K562 (cell line): ENCODE measurements at regions not wholly inside any gene's neighbourhood (a gene's known extent, or its start where the extent isn't known, plus 50 kb on each side); places are given as distances from the start of the nearest gene placed in this dataset.

ENCODE experiments used
- ATAC-seq: fragments of 200-7000 bp; cut with Tn5 transposase; 3 replicates; pipeline ENCODE4 v1.9.1; 2020; ENCODE audit warnings: moderate library complexity
- BruUV-seq: library from RNA; stranded (reverse); fragments of 400-500 nt; replicated peaks from 2 replicates; lab custom pipeline; 2021; lab: Mats Ljungman, UMichigan
- CTCF ChIA-PET: fragments of 300-600 bp; formaldehyde crosslinking; extraction: SDS; loops from one replicate; lab custom pipeline; 2021; ENCODE audit warnings: low intra/inter-chr PET ratio; lab: Yijun Ruan, JAX
- POLR2A ChIA-PET: fragments of 300-600, 350-650 bp; sonication (Branson Sonifier 250); formaldehyde crosslinking; extraction: SDS; loops from one replicate; lab custom pipeline; 2021; ENCODE audit warnings: antibody characterized with exemption, inconsistent platforms; lab: Yijun Ruan, JAX
- DNase-seq, 4 experiments: peaks; one replicate each; pipeline versions ENCODE4 v3.0.0 to v3.0.0-alpha.2; 2011 to 2018; ENCODE audit warnings: low spot score in 3 of 4, mixed read lengths in 3 of 4; ENCODE audit errors: extremely low read depth in 1 of 4
- FAIRE-seq: peaks from 2 replicates; lab custom pipeline; 2011; peaks lifted over from hg19 to GRCh38; lab: Jason Lieb, UNC
- H2AFZ ChIP-seq: 2 replicates; pipeline ENCODE4 v1.6.0; 2011; ENCODE audit warnings: low read depth, low read length, control low read depth, inconsistent platforms
- H3K27ac ChIP-seq: fragments of 200-600 bp; 3 replicates; pipeline ENCODE4 v1.8.0; 2011; ENCODE audit warnings: low read depth, mild to moderate bottlenecking, control low read depth, inconsistent platforms, low read length, moderate library complexity, mixed read lengths; ENCODE audit errors: extremely low read depth
- H3K27me3 ChIP-seq, 2 experiments: fragments of 300-600 bp in 1 of 2; 2 replicates in 1 of 2; 3 replicates in 1 of 2; pipeline versions ENCODE4 v1.6.0 to v1.8.0; 2011; ENCODE audit warnings: inconsistent platforms in 2 of 2, low read length in 2 of 2, mild to moderate bottlenecking in 1 of 2, mixed read lengths in 1 of 2, moderate library complexity in 1 of 2; ENCODE audit not compliant: control insufficient read depth in 2 of 2, insufficient read depth in 2 of 2
- H3K36me3 ChIP-seq: fragments of 300-600 bp; 3 replicates; pipeline ENCODE4 v1.8.0; 2011; ENCODE audit warnings: mild to moderate bottlenecking, low read length, inconsistent platforms; ENCODE audit not compliant: control insufficient read depth, insufficient read depth
- H3K4me1 ChIP-seq, 2 experiments: fragments of 200-600 bp in 1 of 2; replicated peaks in 1 of 2; 2 replicates in 1 of 2; 3 replicates in 1 of 2; pipeline versions ENCODE4 v1.5.1 to v1.8.0; 2011; ENCODE audit warnings: inconsistent platforms in 2 of 2, low read length in 2 of 2, mild to moderate bottlenecking in 1 of 2, mixed read lengths in 1 of 2, moderate library complexity in 1 of 2; ENCODE audit not compliant: control insufficient read depth in 2 of 2, insufficient read depth in 2 of 2
- H3K4me2 ChIP-seq: 2 replicates; pipeline ENCODE4 v1.6.1; 2011; ENCODE audit warnings: low read length, control low read depth, inconsistent platforms, mixed read lengths; ENCODE audit not compliant: insufficient read depth
- H3K4me3 ChIP-seq: fragments of 200-600 bp; sonication (generic), shearing (Covaris generic); 2 replicates; pipeline ENCODE4 v1.5.1; 2016; ENCODE audit warnings: control low read depth, inconsistent platforms
- H3K79me2 ChIP-seq: fragments of 200-600 bp; 3 replicates; pipeline ENCODE4 v1.8.0; 2011; ENCODE audit warnings: low read length, inconsistent platforms; ENCODE audit not compliant: control insufficient read depth, insufficient read depth
- H3K9ac ChIP-seq, 2 experiments: 2 replicates each; pipeline versions ENCODE4 v1.6.0 to v1.6.1; 2011; ENCODE audit warnings: low read depth in 2 of 2, low read length in 2 of 2, control low read depth in 1 of 2, inconsistent platforms in 1 of 2, mild to moderate bottlenecking in 1 of 2, mixed read lengths in 1 of 2; ENCODE audit not compliant: insufficient read depth in 1 of 2
- H3K9me1 ChIP-seq: one replicate; pipeline ENCODE4 v1.6.0; 2011; ENCODE audit warnings: inconsistent platforms, mild to moderate bottlenecking, low read length, moderate library complexity; ENCODE audit not compliant: control insufficient read depth, insufficient read depth
- H3K9me3 ChIP-seq: replicated peaks from 2 replicates; pipeline ENCODE4 v1.5.1; 2011; ENCODE audit warnings: low read depth, low read length, inconsistent platforms; ENCODE audit not compliant: control insufficient read depth, insufficient read depth
- H4K20me1 ChIP-seq: replicated peaks from 2 replicates; pipeline ENCODE4 v1.6.1; 2011; ENCODE audit warnings: low read length, inconsistent platforms, mixed read lengths; ENCODE audit not compliant: control insufficient read depth, insufficient read depth
- HNRNPK ChIP-seq: fragments of 200-400 bp; formaldehyde crosslinking; IDR thresholded peaks from one replicate; pipeline ENCODE4 v1.6.1; 2018; ENCODE audit warnings: mild to moderate bottlenecking, low read depth, low read length; ENCODE audit not compliant: poor library complexity, severe bottlenecking
- KLF6 ChIP-seq: fragments of 250-450 bp; sonication (Bioruptor Pico); IDR thresholded peaks from 2 replicates; pipeline ENCODE4 v1.4.0; 2020; ENCODE audit warnings: mild to moderate bottlenecking, moderate library complexity, borderline replicate concordance
- NR2C1 ChIP-seq, 2 experiments: fragments of 450-650 bp; IDR thresholded peaks; 2 replicates each; pipeline ENCODE4 v1.6.1; 2017; ENCODE audit warnings: mild to moderate bottlenecking in 2 of 2, antibody characterized with exemption in 1 of 2, inconsistent platforms in 1 of 2, missing compliant biosample characterization in 1 of 2, missing genetic modification characterization in 1 of 2
- NR2F6 ChIP-seq: fragments of 450-650 bp; formaldehyde crosslinking; IDR thresholded peaks from 2 replicates; pipeline ENCODE4 v1.4.0; 2020; ENCODE audit warnings: mild to moderate bottlenecking
- TCF3 ChIP-seq: sonication (generic); formaldehyde crosslinking; IDR thresholded peaks from 2 replicates; pipeline ENCODE4 v1.4.0; 2020; ENCODE audit warnings: mild to moderate bottlenecking, missing genetic modification reagents
- ZNF232 ChIP-seq: sonication (generic); formaldehyde crosslinking; IDR thresholded peaks from 2 replicates; pipeline ENCODE4 v1.8.0; 2022; ENCODE audit warnings: mild to moderate bottlenecking, missing genetic modification reagents
- ZNF280B ChIP-seq: fragments of 250-450 bp; sonication (Bioruptor Pico); IDR thresholded peaks from 2 replicates; pipeline ENCODE4 v1.5.1; 2021; ENCODE audit warnings: mild to moderate bottlenecking
- ZNF644 ChIP-seq: fragments of 200-800 bp; sonication (Bioruptor generic); IDR thresholded peaks from 2 replicates; pipeline ENCODE4 v1.6.1; 2016; ENCODE audit warnings: low read depth, missing genetic modification characterization, missing compliant biosample characterization
- ZNF695 ChIP-seq: fragments of 450-650 bp; formaldehyde crosslinking; IDR thresholded peaks from 2 replicates; pipeline ENCODE4 v1.4.0; 2020; ENCODE audit warnings: mild to moderate bottlenecking, moderate library complexity
- ZNF696 ChIP-seq: fragments of 250-450 bp; sonication (Bioruptor Pico); conservative IDR thresholded peaks from 2 replicates; pipeline ENCODE4 v1.4.0; 2020; ENCODE audit warnings: mild to moderate bottlenecking, moderate library complexity
- WGBS: fragments of 100-300 bp; shearing (Covaris generic); methylation state at CpG from one replicate; pipeline ENCODE4 v1.1.6; 2016; ENCODE audit warnings: low coverage, mixed read lengths; ENCODE audit not compliant: insufficient coverage; ENCODE audit errors: missing lambda C conversion rate; 5-methylcytosine and 5-hydroxymethylcytosine counted together
- in situ Hi-C: fragments of 300-500 bp; cut with MboI; formaldehyde crosslinking; loops from 4 replicates; pipeline ENCODE4 v1.15.0; 2018; ENCODE audit warnings: inconsistent platforms, mixed read lengths
- intact Hi-C: fragments of 100-400 bp; cut with micrococcal nuclease; formaldehyde crosslinking; loops from 2 replicates; pipeline ENCODE4 v1.14.2; 2022
- TF ChIP-seq, protein P1 (sequence below): fragments of 200-600 bp; sonication (generic); IDR thresholded peaks from one replicate; pipeline ENCODE4 v1.6.1; 2012; ENCODE audit warnings: mild to moderate bottlenecking, low read depth, low read length, inconsistent platforms

DNA sequence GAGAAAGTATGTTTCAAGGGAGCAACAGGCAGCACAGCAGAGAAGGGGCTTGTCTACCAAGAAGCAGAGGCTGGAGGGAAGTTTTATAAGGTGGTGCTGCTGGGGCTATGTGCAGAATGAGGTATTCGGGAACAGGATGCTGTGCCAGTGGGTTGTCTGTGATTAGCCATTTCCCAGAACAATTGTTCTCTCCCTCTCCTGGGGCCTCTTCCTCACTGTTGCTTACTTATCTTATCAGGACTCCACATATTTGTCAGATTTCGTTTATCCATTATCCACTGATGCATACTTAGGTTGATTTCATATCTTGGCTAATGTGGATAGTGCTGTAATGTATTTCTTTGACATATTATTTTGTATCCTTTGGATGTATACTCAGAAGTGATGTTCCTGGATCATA, 195.1 kb upstream of the RTL1 start:
- Histone ChIP-seq H3K79me2 (no peaks in the 10 kb centered on the region), H3K4me3 (no peak overlapping the region), H3K27me3 (peaks cover 0 to 9% of the 10 kb centered on the region in 2 experiments; a peak in 2 of 5 replicates), H3K9me3 (no peaks in the 10 kb centered on the region), H3K4me1 (peaks cover 0 to 9% of the 10 kb centered on the region in 2 experiments; a peak in 1 of 5 replicates), H3K36me3 (no peaks in the 10 kb centered on the region), H3K9me1 (no peaks in the 10 kb centered on the region), H3K4me2 (no peak overlapping the region), H4K20me1 (no peaks in the 10 kb centered on the region), H3K9ac (no peak overlapping the region), H3K27ac (no peak overlapping the region), H2AFZ (no peak overlapping the region)
- POLR2A ChIA-PET: no interaction called here
- 0% methylated on average over 2 of the region's 2 CpGs for WGBS
- in situ Hi-C loops (no loop called here), intact Hi-C loops (no loop called here)
- DNase-seq (no peak), ATAC-seq (no peak), FAIRE-seq (no peak)
- no TSS peak for BruUV-seq
- CTCF ChIA-PET: no interaction called here
- no peak for TF ChIP-seq KLF6 (CRISPR knock-in tag)
- TF ChIP-seq ZNF644 (tag): no peak
- TF ChIP-seq ZNF696 (CRISPR knock-in tag): no peak
- TF ChIP-seq ZNF280B: no peak
- no peak for TF ChIP-seq NR2F6 (CRISPR knock-in tag)
- TF ChIP-seq ZNF232 (CRISPR knock-in tag): no peak
- TF ChIP-seq, protein P1, sequence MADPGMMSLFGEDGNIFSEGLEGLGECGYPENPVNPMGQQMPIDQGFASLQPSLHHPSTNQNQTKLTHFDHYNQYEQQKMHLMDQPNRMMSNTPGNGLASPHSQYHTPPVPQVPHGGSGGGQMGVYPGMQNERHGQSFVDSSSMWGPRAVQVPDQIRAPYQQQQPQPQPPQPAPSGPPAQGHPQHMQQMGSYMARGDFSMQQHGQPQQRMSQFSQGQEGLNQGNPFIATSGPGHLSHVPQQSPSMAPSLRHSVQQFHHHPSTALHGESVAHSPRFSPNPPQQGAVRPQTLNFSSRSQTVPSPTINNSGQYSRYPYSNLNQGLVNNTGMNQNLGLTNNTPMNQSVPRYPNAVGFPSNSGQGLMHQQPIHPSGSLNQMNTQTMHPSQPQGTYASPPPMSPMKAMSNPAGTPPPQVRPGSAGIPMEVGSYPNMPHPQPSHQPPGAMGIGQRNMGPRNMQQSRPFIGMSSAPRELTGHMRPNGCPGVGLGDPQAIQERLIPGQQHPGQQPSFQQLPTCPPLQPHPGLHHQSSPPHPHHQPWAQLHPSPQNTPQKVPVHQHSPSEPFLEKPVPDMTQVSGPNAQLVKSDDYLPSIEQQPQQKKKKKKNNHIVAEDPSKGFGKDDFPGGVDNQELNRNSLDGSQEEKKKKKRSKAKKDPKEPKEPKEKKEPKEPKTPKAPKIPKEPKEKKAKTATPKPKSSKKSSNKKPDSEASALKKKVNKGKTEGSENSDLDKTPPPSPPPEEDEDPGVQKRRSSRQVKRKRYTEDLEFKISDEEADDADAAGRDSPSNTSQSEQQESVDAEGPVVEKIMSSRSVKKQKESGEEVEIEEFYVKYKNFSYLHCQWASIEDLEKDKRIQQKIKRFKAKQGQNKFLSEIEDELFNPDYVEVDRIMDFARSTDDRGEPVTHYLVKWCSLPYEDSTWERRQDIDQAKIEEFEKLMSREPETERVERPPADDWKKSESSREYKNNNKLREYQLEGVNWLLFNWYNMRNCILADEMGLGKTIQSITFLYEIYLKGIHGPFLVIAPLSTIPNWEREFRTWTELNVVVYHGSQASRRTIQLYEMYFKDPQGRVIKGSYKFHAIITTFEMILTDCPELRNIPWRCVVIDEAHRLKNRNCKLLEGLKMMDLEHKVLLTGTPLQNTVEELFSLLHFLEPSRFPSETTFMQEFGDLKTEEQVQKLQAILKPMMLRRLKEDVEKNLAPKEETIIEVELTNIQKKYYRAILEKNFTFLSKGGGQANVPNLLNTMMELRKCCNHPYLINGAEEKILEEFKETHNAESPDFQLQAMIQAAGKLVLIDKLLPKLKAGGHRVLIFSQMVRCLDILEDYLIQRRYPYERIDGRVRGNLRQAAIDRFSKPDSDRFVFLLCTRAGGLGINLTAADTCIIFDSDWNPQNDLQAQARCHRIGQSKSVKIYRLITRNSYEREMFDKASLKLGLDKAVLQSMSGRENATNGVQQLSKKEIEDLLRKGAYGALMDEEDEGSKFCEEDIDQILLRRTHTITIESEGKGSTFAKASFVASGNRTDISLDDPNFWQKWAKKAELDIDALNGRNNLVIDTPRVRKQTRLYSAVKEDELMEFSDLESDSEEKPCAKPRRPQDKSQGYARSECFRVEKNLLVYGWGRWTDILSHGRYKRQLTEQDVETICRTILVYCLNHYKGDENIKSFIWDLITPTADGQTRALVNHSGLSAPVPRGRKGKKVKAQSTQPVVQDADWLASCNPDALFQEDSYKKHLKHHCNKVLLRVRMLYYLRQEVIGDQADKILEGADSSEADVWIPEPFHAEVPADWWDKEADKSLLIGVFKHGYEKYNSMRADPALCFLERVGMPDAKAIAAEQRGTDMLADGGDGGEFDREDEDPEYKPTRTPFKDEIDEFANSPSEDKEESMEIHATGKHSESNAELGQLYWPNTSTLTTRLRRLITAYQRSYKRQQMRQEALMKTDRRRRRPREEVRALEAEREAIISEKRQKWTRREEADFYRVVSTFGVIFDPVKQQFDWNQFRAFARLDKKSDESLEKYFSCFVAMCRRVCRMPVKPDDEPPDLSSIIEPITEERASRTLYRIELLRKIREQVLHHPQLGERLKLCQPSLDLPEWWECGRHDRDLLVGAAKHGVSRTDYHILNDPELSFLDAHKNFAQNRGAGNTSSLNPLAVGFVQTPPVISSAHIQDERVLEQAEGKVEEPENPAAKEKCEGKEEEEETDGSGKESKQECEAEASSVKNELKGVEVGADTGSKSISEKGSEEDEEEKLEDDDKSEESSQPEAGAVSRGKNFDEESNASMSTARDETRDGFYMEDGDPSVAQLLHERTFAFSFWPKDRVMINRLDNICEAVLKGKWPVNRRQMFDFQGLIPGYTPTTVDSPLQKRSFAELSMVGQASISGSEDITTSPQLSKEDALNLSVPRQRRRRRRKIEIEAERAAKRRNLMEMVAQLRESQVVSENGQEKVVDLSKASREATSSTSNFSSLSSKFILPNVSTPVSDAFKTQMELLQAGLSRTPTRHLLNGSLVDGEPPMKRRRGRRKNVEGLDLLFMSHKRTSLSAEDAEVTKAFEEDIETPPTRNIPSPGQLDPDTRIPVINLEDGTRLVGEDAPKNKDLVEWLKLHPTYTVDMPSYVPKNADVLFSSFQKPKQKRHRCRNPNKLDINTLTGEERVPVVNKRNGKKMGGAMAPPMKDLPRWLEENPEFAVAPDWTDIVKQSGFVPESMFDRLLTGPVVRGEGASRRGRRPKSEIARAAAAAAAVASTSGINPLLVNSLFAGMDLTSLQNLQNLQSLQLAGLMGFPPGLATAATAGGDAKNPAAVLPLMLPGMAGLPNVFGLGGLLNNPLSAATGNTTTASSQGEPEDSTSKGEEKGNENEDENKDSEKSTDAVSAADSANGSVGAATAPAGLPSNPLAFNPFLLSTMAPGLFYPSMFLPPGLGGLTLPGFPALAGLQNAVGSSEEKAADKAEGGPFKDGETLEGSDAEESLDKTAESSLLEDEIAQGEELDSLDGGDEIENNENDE: no peak
- TF ChIP-seq NR2C1 (IDR thresholded peaks at IDR 0.05): no peak
- no peak for TF ChIP-seq NR2C1 (tag; IDR thresholded peaks at IDR 0.05)
- TF ChIP-seq HNRNPK: no peak
- TF ChIP-seq TCF3 (CRISPR knock-in tag): no peak
- TF ChIP-seq ZNF695 (CRISPR knock-in tag): no peak
